ENCODE measurements at regions not wholly inside any gene's neighbourhood (a gene's known extent, or its start where the extent isn't known, plus 50 kb on each side); places are given as distances from the start of the nearest gene placed in this dataset.

GRCh38 chr4:147312376-147313046, 168.4 kb upstream of the EDNRA start:
- DNase-seq (ENCODE audit: low spot score), result no peak

GRCh38 chr4:147313108-147313507, 167.8 kb upstream of the EDNRA start:
- DNase-seq (ENCODE audit: low spot score), result no peak

GRCh38 chr4:147318586-147318985, 162.3 kb upstream of the EDNRA start:
- no peak for DNase-seq (ENCODE audit: low spot score)

- no peak for DNase-seq (ENCODE audit: low spot score)
These were observed 155.3 kb upstream of the EDNRA start for GRCh38 chr4:147325571-147325981.

- no peak for DNase-seq (ENCODE audit: low spot score)
These were observed 154.3 kb upstream of the EDNRA start for GRCh38 chr4:147326591-147326990.

GRCh38 chr4:147327322-147327721, 153.6 kb upstream of the EDNRA start:
- DNase-seq (ENCODE audit: low spot score), result no peak

GRCh38 chr4:147328189-147328588, 152.7 kb upstream of the EDNRA start:
- DNase-seq (ENCODE audit: low spot score), result no peak

GRCh38 chr4:147328756-147329446, 152.0 kb upstream of the EDNRA start:
- no peak for DNase-seq (ENCODE audit: low spot score)

- no peak for DNase-seq (ENCODE audit: low spot score)
These were observed 148.8 kb upstream of the EDNRA start for GRCh38 chr4:147332091-147332490.

- no peak for DNase-seq (ENCODE audit: low spot score)
These were observed 146.4 kb upstream of the EDNRA start for GRCh38 chr4:147334478-147334877.

GRCh38 chr4:147335183-147335582, 145.7 kb upstream of the EDNRA start:
- no peak for DNase-seq (ENCODE audit: low spot score)

- DNase-seq (ENCODE audit: low spot score), result no peak
These were observed 144.6 kb upstream of the EDNRA start for GRCh38 chr4:147336252-147336651.

- no peak for DNase-seq (ENCODE audit: low spot score)
These were observed 141.8 kb upstream of the EDNRA start for GRCh38 chr4:147339100-147339499.

- no peak for DNase-seq (ENCODE audit: low spot score)
These were observed 140.8 kb upstream of the EDNRA start for GRCh38 chr4:147340111-147340510.

- no peak for DNase-seq (ENCODE audit: low spot score)
These were observed 140.2 kb upstream of the EDNRA start for GRCh38 chr4:147340591-147341120.

GRCh38 chr4:147343692-147344091, 137.2 kb upstream of the EDNRA start:
- no peak for DNase-seq (ENCODE audit: low spot score)

- DNase-seq (ENCODE audit: low spot score), result no peak
These were observed 135.2 kb upstream of the EDNRA start for GRCh38 chr4:147345662-147346061.

GRCh38 chr4:147347217-147347616, 133.7 kb upstream of the EDNRA start:
- DNase-seq (ENCODE audit: low spot score), result no peak

- DNase-seq (ENCODE audit: low spot score), result no peak
These were observed 131.7 kb upstream of the EDNRA start for GRCh38 chr4:147349193-147349592.

- DNase-seq (ENCODE audit: low spot score), result no peak
These were observed 129.7 kb upstream of the EDNRA start for GRCh38 chr4:147351083-147351787.

GRCh38 chr4:147354237-147354636, 126.7 kb upstream of the EDNRA start:
- no peak for DNase-seq (ENCODE audit: low spot score)

- DNase-seq (ENCODE audit: low spot score), result no peak
These were observed 125.8 kb upstream of the EDNRA start for GRCh38 chr4:147355032-147355656.
